Stimulated activated CD8-positive, alpha-beta memory T cell treated with anti-CD3 and anti-CD28 coated beads, Interleukin-4, amount 100 ng/mL, for 48 hours (primary cell): ENCODE measurements at regions not wholly inside any gene's neighbourhood (a gene's known extent, or its start where the extent isn't known, plus 50 kb on each side); places are given as distances from the start of the nearest gene placed in this dataset.

Experiments
- DNase-seq: peaks from one replicate; pipeline ENCODE4 v3.0.0-alpha.2; 2020

DNA sequence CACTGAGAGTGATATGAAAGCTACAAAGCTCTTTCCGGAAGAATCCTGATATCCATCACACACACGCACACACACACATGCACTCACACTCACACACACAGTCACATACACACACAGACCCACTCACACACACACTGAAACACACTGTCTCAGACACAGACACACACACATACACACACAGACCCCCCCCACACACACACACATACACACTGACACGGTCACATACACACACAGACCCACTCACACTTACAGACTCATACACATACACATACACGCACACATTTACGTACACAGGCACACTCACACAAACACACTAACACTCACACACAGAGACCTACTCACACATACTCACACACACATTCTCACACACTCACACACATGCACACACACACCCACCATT lies 58.6 kb downstream of the LIG4 start:
- no peak for DNase-seq

DNA sequence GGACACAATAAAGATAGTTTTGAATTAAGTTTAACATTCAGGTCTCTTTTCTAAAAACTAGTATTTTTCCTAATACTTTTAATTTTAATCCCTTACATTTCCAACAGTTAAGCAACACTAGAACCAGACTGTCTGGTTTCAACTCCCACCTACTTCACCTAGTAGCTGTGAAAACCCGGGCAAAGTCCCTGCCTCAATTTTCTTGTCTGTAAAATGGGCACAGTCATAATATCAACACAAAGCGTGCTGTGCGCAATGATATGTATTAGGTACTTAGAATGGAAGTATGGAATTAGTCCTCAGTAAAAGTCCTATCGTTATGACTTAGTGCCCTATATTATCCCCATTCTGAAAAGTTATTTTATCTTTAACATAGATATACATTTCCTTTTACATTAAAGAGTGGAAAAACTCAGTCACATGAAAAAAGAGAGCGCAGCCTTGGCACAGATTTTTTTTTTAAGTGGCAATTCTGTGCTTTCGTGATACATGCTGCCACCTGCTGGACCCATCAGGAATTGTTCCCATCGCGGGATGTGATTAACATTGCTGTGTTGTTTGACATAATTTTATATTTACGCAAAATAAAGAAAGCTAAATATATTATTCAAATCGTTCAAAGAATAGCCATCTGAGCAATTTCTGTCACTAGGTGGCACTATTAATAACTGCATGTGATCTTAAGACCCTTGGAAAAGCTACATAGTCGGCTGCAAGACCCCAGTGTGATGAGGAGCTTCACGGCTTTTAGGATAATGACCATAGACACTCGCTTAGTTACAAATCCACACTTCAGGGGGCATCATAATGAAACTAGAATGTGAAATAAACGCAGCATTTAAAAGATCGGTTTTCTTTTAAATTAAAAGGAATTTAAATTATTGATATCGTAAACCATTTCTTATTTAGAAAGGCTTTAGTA lies 59.9 kb downstream of the LIG4 start:
- DNase-seq: peak; percentile 78

DNA sequence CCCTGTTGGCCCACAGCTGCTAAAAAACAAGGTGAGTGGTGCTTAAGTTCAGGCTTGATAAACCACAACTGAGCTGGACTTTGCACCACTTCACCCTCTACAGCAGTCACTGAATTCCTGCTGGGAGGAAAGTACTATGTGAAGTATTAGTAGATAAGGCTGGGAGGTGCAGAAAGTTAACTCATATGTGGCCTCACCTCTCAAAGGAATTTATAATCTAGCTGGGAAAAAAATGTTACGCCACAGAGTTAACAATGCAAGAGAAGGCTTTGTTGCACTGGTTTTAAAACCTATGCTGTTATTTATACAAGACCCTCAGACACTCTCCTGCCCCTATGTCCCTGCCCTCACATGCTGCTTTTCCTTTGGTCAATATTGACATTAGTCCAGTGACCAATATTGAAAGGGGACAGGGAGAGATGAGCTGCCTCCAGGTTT lies 60.9 kb downstream of the LIG4 start:
- DNase-seq: no peak

DNA sequence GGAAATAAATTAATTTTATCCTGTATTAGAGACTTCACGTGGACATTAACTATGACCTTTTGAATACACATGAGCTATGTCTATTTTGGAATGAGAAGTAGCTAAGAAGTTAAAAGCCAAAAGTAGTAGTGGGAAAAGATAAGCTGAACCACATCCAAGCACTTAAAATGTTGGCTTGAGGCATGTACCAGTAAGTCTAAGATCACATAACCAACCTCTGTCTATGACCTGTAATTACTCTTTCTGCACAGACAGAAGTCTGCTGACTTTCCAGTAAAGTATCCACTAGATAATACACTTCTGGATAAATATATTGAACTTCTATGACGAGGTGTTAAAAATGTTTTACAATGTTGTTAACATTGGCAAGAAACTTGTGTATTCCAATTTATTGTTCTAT lies 68.7 kb downstream of the LIG4 start:
- DNase-seq: no peak

DNA sequence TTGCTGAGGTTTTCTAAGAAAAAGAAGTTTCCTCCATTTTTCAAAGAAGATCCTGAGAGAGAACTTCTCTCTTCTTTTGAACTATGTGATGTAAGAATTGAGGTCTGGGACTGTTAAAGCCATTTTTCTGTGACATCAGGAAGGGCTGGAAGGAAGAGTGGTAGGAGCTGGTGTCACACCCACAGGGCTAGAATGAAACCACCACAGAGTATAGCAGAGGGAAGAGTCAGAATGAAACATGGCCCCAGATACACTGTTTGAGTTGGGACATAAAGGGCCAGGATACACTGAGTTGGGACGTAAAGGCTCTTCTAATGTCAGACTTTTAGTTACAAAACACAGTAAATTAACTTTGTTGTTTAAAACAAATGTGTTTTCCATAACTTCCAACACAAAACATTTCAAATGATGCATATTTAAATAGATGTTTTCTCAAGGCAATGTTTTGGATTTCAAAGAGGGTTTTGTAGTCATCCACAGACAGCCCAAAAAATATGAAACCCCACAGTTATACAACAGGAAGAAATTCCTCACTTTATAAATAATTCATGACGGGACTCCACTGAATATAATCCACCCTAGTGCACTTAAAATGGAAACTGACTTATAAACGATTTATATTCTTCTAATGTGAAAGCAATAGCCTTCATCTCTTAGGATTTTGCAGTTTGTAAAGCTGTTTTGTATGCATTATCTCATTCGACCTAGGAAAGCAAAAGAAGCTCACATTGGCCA lies 72.5 kb downstream of the LIG4 start:
- DNase-seq: no peak

DNA sequence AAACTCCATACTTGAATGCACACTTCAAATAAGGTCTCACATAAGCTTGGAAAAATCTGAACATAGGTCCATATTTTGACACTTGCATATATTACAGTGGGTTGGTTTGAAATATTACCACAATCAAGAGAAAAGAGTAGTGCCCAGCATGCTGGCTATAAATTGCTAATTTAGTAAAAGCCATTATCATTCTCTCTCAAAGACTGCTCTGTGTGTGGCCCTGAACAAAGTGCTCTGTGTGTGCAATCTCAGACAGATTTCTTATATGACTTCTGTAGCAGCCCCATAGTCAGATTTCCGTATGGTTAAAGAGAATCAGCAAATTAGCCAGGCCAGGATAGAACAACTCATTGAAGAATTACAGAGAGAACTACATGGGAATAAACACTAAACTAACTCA lies 78.2 kb downstream of the LIG4 start:
- DNase-seq: no peak

DNA sequence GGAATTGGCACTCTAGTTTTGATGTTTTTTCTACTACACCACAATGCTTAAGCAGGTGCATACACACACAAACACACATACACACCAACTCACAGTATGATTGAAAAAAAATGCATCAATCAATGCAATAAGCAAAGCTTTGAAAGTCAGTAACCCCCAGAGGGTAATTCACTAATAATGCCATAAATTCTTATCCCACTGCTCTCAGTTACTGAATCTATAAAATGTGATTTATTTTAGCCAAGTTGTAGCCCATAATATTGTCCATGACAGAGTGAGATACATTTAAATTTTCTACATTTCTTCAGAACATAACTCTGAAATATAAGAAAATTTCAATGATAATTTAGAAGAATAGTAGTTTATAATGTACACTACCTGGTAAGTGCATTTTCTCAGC lies 87.9 kb downstream of the LIG4 start:
- DNase-seq: no peak

DNA sequence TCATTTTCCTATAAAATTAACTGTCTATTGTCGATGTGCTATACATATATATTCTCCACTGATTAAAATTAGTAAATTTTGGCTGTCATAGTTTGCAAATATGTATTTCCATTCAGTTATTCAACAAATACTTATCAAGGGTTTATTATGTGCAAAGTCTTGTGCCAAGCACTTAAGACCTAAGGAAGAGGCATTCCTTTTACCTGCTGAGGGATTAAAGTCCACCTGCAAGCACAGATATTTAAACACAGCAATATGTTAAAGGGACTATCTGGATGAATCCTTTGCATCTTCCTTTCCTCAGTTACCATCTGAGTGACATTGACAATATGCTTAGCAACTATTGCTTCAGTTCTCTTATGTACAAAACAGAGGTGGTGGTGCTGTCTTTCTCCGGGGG lies 89.3 kb downstream of the LIG4 start:
- DNase-seq: no peak

DNA sequence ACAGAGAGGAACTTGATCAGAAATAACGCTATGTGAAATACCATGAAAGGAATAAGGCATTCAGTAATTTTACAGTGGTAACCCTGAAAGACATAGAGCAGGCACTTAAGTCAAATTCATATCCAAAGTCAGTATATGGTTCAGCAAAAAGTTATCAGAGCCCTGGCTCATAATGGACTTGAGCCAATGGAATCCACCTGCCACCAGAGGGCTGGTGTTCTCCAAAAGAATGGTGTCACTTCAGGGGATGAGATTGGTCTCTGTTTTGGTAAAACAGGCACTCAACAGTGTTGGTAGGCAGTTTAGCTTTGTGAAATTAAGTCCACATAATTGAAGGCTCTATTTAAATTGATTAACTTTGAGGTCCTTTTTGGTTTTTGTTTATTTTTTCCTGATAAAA lies 93.9 kb downstream of the LIG4 start:
- DNase-seq: no peak

DNA sequence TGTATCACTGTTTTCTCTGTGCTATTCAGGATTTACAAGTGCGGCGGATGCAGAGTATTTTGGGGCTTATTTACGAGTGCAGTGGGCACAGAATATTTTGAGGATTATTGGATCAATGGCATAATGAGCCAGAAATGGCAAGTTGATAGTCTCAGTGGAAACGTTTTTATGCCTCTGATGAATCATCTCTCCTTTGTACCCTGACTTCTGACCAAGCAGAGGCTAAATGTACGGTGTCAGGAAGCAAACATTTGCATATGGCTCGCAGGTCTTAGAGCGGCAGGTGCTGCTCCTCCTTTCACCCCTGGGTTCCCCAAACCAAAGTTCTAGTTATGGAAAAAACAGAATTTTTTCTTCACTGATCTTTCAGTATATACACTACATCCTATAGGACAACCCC lies 94.5 kb downstream of the LIG4 start:
- DNase-seq: no peak

DNA sequence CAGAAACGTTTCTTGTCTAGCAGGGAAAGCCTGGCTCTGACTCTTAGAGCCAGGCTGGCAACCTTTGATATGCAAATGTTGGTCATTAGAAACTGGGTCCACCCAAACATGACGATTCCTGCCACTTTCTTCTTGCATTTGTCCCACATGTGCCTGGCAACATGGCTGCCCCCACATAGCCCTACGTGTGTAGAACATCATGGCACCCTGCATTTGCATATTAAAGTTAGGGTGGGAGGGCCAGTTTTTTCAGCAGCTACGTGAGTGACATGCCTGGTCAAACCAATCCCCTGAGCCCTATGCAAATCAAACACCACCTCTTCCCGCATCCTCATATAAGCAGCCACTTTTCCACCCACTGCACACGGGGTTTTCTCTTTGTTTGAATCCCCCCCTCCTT lies 95.0 kb downstream of the LIG4 start:
- no peak for DNase-seq

DNA sequence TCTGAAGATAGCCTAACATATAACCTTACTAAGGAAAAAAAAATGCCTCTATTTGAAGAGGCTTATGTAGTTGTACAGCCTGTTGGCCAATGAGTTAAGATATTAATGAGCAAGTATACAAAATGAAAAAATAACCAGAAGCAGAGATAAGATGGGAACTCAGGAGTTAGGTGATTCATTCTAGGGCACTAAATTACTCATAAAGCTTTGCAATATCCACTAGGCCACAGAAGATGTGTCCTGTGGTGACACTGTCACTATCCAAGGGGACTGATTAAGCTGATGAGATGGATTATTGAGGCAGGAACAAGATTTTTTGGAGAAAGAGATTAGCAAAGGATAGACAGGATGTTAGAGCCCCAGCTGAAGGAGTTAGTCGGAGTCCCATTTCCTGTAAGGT lies 99.6 kb downstream of the LIG4 start:
- DNase-seq: no peak

DNA sequence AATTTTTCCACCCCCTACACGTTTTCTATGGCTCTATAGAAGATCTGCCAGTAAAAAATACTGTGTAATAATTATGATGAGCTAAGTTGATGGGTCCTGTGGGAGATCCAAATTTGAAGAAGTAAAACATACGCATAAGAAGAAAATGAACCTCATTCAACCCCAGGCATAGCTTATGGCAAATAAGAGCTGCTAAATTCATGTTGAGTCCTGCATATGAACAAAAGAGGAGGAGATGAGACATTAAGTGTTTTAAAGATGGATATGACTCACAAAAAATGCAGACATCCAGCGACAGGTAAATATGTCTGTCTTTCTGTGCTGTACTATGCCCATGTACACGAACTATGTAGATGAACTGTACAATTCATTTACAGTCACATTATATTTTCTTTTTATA lies 101.9 kb downstream of the LIG4 start:
- no peak for DNase-seq

DNA sequence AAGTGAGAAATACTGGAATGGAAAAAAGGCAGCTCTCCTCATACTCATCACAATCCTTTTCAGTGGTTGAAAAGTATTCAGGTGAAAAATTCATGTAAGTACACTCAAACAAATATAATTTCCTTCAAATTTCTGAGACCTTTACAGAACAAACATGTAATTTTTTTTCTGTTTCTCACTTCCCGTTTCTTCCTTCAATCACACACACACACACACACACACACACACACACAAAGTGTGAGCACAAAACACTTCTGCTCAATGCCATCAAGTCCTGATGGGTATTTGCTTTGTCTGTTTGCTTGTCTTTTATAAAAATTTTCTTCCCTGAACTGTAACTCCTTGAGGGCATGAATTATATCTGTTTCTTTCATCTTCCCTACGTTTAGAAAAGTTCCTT lies 110.6 kb downstream of the LIG4 start:
- DNase-seq: no peak

DNA sequence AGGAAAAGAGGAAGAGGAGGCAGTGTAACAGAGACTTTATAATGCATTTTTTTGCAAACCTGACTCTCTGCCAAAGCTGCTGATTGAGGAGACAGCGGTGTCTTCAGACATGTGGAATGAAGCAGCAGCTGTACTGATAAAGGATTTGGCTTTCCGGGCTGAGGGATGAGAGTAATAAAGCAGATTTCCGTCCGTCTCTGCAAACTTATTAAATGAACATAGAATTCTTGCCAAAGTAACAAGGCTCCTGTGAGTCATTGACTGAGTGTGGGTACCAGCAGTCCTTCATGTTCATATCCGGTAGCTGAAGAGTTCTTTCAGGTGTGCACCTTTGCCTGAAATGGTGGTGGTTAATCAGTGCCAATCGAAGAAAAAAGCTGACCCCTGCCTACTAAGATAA lies 112.6 kb downstream of the LIG4 start:
- no peak for DNase-seq

DNA sequence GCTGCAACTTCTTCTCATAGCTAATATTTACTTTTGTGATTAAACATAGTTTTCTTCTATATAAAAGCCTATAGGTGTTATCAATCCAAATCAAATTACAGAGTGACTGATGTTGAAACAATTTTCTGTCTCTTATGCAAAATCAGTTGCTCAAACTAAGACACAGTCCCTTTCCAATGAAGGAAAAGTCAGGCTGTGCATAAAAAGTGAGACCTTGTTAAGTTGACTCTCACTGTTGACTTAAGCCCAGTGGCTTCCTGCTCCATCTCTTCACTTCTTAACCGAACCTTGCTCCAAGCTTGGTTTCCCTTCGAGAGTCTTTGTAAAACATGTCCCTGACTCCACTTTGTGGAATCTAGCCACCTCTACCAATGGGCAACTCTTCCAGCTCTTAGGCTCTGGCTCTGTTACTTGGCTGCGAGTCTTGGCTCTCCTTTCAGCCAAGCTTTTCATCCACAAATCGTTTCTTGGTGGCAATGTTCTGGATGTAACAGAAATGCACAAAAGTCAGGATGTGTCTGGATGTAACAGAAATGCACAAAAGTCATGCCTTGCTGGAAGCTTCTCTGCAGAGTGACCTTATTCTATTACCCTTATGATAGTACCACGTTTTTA lies 118.9 kb downstream of the LIG4 start:
- no peak for DNase-seq

DNA sequence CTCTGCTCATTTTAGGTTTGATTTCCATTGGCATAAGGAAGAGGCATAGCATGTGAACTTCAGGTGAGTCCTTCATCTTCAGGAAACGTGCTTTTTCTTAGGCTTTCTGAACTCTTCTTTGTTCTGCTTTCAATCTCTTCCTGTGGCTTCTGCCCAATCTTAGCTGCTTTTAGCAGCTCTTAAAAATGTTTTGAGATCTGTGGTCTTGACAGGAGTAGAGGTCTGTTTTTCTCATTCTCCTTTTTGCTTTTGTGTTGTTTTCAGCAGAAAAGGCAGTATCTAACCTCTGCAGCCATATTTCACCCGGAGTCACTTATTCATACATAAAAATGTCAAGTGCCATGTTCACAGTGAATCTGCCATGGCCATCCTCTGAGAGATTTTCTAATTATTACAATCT lies 120.3 kb downstream of the LIG4 start:
- no peak for DNase-seq

DNA sequence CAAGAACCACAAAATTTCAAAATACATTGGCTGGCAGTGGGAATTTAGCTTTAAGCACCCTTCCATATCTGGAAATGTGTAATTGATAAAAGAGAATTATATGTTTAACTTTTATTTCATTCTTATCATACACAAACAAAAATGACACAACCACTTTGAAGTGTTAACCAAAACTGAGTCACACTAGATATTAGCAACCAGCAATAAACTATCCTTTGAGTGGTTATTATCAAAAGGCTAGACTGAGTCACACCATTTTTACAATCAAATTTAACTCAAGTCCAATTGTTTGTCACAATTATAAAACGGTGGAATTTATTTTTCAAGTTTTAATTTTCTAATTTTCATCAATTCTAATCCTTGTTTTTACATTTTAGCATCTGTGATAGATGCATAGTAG lies 121.7 kb downstream of the LIG4 start:
- no peak for DNase-seq

DNA sequence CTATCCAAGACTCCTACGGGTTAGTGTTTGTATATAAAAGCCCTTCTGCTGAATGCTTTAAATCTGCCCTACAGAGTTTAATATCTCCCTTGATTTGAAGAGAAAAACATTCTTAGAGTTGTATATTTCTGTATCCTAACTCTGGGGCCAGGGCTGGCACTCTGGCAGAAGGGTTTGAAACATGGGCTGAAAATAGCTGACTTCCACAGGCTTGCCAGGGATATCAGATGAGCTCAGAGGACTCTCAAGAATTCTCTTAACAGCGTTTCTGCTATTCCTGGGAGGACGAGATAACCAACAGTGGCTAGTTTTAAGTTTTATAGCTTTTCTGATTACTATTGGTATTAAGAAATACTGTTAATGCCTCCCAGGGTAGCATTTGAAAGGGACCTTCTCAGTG lies 127.5 kb downstream of the LIG4 start:
- no peak for DNase-seq

DNA sequence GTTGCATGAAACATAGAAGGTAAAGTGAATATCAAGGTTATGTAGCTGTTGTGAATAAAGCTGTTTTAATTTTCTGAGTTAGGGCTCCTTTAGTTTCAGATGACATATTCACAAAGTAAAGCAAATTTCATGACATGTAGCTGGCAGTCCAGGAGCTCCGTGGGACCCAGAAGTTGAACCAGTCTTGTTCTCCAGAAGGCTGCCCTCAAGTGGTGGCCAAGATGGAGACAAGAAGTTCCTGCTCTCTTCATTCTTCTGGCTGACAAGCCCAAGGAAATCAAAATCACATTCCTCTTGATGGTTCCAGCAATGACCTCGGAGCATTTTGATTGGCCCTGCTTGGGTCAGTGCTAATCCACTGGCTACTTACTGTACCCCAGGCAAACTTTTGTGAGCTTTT lies 128.7 kb downstream of the LIG4 start:
- DNase-seq: no peak

DNA sequence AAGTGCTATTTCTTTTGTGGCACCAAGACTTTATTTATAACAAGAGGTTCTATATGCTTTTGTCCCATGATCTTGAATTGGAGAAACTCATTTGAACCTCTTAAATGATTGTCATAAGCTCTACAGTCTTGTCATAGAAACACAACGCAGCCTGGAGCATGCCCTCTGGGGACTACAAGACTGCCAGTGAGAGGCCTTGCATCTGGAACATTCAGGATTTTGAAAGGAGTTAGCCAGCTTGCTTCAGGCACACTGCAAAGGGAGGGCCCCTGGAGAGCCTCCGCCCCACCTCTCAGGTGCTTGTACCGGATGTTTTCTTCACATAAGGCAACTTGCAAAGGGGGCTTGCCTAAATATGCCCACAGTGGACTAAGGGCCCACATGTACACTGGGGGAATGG lies 130.5 kb downstream of the LIG4 start:
- no peak for DNase-seq

DNA sequence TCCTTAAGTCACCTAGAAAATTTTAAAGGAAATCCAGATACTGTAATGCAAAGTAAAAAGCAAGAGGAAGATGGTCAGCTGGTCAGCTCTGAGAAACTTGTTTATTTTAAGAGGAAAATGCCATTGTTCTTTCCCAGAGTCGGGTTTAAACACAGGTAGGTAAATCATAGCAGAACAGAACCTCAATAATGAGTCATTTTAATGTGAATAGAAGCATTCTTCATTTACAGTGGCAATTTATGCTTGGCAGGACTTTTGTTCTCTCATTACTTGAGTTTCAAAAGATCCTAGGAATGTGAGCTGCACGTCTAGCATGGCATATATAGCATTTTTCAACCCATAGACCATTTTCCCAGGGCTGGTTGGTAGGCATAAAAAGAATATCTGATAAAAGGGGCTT lies 132.3 kb downstream of the LIG4 start:
- DNase-seq: no peak

DNA sequence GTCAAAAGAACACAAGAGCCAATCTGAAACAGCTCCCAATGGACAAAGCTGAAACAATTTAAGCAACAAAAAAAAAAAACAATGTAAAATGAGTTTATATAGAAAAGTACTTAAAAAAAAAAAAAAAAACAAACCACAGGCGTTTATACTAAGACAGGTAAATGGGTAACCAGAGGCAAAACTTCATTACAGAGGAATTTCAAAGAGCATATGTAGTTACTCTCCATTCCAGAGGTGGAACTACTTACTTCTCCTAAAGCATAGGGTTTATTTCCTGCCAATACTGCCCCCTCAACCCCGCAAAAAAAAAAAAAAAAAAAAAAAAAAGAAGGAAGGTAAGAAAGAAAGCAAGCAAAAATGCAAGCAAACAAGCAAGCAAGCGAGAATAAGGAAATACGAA lies 132.9 kb downstream of the LIG4 start:
- no peak for DNase-seq

DNA sequence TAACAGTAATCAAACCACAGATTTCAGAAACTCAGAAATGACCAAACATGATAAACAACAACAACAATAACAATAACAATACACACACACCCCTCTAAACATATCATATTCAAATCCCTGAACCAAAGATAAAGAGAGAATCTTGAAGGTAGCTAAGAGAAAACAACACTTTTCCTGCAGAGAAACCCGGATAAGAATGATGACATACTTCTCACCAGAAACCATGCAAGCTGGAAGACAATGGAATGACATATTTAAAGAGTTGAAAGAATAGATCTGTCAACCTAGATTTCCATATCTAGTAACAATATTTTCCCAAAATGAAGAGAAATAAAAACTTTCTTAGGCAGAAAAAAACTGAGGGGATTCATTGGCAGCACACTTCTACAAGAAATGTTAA lies 138.1 kb downstream of the LIG4 start:
- DNase-seq: no peak
